Peyer's patch (tissue), 4 donors: ENCODE measurements at regions not wholly inside any gene's neighbourhood (a gene's known extent, or its start where the extent isn't known, plus 50 kb on each side); places are given as distances from the start of the nearest gene placed in this dataset.

Experiments
- POLR2A ChIP-seq, 2 donors: fragments of 450-650 bp; IDR thresholded peaks; one replicate each; pipeline ENCODE4 v1.5.1; 2017; ENCODE audit warnings: antibody characterized with exemption in 2 of 2, mild to moderate bottlenecking in 2 of 2, moderate library complexity in 2 of 2
- TF ChIP-seq, protein P1 (sequence below), 6 experiments: fragments of 450-650 bp in 4 of 6; fragments of 200-600 bp in 2 of 6; sonication (generic) in 1 of 6; IDR thresholded peaks; one replicate each; pipeline ENCODE4 v1.5.1; 2017 to 2019; ENCODE audit warnings: antibody characterized with exemption in 6 of 6, mild to moderate bottlenecking in 3 of 6, moderate library complexity in 1 of 6

DNA sequence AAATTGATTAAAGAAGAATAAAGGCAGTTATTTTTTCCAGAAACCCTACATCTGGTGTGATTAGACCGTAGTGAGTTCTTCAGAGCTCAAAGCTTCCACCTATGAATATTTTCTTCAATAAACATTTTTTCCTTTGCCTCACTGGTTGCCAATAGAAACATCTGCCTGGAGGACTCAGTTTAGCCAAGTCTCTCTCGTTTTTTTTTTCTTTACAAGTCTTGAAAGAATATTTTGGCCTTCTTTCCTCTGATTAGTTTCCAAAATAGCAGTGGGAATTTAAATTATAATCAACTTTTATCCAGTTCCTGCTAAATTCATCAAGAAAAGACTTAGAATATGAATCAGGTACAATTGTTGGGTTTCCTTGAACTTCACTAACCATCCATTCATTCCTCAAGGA is 897.5 kb downstream of the TLE1 start:
- TF ChIP-seq, protein P1, sequence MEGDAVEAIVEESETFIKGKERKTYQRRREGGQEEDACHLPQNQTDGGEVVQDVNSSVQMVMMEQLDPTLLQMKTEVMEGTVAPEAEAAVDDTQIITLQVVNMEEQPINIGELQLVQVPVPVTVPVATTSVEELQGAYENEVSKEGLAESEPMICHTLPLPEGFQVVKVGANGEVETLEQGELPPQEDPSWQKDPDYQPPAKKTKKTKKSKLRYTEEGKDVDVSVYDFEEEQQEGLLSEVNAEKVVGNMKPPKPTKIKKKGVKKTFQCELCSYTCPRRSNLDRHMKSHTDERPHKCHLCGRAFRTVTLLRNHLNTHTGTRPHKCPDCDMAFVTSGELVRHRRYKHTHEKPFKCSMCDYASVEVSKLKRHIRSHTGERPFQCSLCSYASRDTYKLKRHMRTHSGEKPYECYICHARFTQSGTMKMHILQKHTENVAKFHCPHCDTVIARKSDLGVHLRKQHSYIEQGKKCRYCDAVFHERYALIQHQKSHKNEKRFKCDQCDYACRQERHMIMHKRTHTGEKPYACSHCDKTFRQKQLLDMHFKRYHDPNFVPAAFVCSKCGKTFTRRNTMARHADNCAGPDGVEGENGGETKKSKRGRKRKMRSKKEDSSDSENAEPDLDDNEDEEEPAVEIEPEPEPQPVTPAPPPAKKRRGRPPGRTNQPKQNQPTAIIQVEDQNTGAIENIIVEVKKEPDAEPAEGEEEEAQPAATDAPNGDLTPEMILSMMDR (IDR thresholded peaks at IDR 0.05) = no peak
- no peak for TF ChIP-seq POLR2A (IDR thresholded peaks at IDR 0.05)
